Femur (tissue), 1 donor: ENCODE measurements at regions not wholly inside any gene's neighbourhood (a gene's known extent, or its start where the extent isn't known, plus 50 kb on each side); places are given as distances from the start of the nearest gene placed in this dataset.
"Not testable (repeated sequence)": the region's sequence is repeated elsewhere in the genome, so short reads cannot be mapped to it uniquely, and the experiment has no call there.

Experiments
- DNase-seq: peaks from one replicate; pipeline ENCODE4 v3.0.0-alpha.2; 2017

DNA sequence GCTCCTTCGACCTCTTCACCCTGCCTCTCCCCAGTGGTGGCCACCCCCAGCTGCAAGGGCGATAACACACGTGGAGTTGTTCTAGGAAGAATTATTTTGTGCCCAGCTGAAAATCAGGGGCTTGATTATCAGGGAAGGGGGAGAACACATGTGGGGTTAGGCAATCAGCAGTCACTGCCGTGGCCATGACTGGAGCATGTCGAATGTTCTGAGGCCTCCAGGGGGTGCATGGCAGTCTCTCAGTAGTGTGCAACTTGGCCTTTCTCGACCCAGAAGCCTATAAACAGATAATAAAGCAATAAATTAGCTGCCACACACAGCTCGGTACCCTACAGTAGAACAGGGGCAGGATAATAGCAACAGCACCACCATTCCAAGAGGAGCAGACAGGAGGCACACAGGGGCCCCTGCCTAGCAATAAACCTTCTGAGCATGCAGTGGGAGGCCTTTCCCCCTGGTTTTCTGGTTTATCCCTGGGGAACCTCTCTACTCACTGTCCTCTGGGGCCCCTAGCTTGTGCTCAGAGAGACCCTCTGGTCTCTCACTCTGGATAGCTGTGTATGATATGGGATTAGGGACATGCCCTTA lies 308.2 kb upstream of the PLGLB2 start:
- DNase-seq, result not testable (repeated sequence)

DNA sequence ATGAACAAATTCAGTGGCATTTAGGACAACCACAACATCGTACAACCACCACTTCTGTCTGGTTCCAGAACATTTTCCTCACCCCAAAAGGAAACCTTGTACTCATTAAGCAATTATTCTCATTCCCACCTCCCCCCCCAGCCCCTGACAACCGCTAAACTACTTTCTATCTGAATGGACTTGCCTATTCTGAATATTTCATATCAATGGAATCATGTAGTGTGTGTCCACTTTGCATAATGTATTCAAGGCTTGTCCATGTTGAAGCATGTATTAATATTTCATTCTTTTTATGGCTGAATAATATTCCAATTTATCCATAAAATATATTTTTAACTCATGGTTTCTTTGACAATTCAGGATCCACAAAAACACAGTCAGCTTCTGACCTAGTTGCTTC lies 307.2 kb upstream of the PLGLB2 start:
- not testable (repeated sequence) for DNase-seq

DNA sequence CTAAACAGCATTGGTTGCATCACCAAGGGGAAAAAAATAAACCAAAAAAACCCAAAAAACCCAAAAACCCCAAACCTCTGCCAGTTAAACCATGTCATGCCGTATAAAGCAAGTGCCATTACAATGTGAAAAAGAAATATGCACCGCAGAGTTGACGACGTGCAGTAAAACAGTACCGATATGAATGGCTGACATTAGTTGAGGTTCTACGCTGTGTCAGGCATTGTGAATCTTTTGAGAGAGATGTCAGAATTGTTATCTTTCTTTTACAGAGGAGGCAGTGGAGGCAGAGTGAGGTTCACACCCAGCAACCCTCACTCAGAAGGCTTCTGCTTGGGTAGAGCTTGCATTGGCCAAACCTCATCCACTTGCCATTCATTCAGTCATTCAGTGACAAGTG lies 306.5 kb upstream of the PLGLB2 start:
- not testable (repeated sequence) for DNase-seq

DNA sequence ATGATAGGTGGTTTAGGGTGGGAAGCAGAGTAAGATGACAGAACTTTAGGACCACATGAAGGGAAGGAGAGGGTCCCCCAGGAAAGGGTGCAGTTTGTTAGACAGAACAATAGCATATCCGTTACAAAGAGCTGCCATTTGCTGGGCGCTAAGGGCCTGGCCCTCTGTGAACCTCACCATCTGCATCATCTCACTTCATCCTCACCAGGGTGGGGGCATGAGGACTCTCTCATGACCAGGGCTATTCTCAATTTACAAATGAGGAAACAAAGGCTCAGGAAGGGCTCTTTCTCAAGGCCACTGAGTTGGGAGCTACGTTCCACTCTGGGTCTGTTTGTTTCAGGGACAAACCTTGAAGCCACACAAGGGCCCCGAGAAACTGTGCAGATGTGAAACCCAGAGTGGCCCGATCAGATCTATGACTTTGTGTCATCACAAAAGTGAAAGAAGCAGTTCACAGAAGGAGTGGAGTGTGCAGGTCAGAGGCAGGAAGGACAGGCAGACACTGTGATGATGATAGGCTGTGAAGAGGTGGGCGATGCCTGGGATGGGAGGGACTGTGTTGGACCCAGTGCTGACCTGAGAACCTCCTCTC lies 304.8 kb upstream of the PLGLB2 start:
- not testable (repeated sequence) for DNase-seq

DNA sequence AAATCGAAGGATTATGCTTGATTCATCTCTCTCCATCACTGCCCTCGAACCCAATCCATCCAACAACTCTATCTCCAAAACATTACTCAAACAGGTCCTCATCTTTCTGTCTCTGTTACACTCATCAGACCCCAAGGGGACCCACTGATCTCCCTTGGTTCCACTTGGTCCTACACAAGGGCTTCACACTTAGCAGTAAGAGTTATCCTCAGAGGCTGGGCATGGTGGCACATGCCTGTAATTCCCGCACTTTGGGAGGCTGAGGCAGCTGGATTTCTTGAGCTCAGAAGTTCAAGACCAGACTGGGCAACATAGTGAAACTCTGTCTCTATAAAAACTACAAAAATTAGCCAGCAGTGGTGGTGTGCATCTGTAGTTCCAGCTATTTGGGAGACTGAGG lies 302.9 kb upstream of the PLGLB2 start:
- DNase-seq, result not testable (repeated sequence)

DNA sequence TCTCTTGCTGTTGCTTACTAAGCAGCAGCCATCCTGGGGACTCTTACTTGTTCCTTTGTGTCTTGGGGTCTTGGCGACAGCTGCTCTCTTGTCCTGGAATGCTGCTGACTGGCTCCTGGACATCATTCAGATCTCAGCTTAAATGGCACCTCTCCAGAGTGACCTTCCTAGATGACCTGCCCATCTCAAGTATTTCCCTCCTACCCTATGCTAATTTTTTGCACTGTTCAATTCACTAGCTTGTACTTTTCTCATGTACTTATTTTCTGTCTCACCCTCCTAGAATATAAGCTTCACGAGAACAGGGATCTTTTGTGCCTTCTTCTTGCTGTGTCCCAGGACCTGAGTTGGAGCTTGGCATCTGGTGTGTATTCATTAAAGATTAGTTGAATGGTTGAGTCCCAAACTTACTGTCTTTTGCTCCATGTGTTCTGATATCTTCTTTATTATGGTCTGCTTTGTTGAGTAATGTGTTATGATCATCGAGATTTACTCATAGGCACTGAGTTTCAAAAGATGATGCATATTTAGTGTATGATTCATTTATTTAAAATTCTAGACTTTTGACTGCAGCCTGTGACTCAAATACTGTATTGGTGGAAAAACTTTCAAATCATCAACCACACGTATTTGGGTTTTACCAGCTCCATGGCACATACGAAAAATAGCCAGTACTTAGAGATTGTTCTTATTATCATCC lies 302.1 kb upstream of the PLGLB2 start:
- not testable (repeated sequence) for DNase-seq

- not testable (repeated sequence) for DNase-seq
Observed at GRCh38 chr2:87446313-87446696, 301.6 kb upstream of the PLGLB2 start.

GRCh38 chr2:87449462-87449980 lies 298.4 kb upstream of the PLGLB2 start:
- not testable (repeated sequence) for DNase-seq

DNA sequence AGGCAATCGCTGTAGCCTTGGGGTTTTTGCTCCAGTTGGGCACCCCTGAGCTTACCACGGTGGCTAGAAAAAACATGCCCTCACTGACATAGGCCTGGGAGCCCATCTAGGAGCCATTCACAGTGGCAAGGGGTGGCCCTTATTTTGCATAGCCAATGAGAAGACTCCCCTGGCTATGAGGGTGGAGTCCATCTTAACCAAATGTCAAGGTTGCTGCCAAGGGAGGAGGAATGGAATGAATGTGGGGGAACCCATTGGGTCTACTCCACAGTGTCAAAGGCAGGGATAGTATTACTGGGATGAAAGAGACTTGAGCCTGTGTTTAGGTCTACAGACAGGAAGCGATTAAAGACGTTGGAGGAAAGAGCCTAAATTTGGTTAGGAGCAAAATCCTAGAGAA lies 295.7 kb upstream of the PLGLB2 start:
- not testable (repeated sequence) for DNase-seq

DNA sequence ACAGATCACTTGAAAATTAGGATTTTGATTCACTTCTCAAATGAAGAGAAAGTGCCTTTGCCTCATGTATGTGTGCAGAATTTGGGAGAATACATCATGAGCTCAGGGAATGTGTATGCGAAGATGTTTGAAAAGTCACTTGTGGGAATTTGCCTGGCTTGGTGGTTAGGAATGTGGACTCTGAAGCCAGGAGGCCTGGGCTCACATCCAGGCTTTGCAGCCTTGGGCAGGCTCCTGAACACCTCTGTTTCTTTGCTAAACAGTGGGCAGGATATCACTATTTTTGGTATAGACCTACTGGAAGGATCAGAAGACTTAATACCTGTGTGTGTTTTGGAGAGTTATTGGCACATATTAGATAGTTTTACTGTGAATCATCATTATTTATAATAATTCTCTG lies 295.0 kb upstream of the PLGLB2 start:
- peak; percentile 55 for DNase-seq

- DNase-seq, result peak; percentile 35
Observed at GRCh38 chr2:87453965-87454364, 293.9 kb upstream of the PLGLB2 start.

DNA sequence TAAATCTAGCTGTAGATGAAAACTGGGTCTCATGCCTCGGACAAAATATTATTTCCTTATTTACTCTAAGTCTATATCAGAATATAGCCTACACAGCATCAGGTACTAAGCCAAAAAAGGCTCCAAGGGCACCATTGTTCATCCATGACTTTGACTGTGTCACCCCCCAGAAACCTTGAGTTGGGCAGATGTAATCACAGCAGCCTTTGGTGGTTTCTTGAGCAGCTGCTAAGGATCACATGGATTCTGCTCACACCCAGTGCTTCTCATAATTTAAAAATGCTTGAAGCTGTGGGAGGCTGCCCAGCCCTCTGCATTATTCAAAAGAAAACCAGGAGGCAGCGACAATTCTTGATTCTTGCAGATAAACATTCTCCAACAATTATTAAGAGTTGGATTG lies 293.5 kb upstream of the PLGLB2 start:
- DNase-seq, result not testable (repeated sequence)

DNA sequence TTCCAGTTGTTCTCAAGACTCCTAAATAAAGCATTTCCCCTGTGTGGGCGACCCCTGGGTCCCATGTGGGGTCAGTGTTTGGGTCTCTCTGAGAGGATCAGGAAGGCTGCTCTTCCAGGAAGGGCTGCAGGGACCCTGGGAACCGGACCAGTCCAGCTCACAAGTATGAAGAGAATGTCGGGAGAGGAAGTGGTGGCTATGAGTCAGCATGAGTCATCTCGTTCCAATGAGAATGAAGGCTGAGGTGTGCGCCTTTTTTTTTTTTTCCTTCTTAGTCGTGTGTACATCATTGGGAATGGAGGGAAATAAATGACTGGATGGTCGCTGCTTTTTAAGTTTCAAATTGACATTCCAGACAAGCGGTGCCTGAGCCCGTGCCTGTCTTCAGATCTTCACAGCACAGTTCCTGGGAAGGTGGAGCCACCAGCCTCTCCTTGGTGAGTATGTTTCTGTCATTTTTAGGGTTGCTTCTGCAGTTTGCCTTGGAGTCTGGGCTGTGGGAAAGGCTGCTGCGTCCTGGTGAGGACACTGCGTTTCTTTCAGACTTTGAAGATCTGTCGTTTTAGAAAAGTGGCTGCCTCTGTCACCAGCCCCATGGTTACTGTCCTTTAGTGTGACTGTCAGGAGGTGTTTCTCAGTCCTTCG lies 292.6 kb upstream of the PLGLB2 start:
- not testable (repeated sequence) for DNase-seq

DNA sequence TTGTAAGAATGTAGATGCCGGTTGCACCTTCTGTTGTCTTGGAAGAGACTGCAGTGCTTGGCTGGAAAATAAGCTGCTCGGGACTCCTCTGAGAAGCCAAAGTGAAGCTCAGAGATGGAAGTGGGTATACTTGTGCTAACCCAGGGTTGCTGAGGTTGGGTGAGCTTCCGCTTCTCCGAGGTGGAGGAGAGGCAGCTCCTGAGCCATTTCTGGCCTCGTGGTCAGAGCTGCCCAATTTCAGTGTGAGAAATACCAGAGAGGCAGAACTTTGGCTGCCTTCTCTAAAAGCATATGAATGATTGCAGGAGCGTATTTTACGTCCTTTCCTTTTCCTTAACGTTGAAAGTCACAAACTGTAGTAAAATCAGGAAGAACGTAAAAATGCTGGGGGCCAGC lies 292.0 kb upstream of the PLGLB2 start:
- not testable (repeated sequence) for DNase-seq

DNA sequence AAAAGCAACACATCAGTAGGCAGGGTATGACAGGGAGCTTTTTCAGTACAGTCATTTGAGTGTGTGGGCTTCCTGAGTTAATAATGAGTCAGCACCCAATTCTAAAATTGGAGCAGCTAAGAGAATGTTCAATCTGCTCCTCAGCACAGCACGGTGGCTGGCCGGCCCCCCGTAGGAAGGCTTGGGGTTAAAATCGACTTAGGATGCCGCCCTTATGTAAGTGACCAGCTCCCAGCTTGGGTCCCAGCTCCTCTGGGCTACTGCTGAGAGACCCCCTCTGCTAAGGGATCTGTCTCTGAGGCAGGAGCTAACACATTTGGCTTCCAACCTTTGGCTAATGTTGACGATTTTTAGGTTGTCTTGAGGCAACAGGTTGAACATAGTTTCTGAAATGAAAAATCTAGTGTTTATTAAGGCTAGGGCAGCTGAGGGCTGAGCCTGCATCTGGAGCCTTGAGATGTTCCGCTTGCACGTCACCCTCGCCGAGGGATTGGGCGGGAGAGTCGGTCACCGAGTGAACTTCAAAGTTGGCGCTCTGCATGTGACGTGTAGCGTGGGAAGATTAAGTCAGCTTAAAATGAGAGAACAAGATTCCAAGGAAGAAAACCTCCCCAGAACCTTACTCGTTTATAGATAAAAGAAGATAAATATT lies 291.3 kb upstream of the PLGLB2 start:
- DNase-seq, result peak; percentile 25

DNA sequence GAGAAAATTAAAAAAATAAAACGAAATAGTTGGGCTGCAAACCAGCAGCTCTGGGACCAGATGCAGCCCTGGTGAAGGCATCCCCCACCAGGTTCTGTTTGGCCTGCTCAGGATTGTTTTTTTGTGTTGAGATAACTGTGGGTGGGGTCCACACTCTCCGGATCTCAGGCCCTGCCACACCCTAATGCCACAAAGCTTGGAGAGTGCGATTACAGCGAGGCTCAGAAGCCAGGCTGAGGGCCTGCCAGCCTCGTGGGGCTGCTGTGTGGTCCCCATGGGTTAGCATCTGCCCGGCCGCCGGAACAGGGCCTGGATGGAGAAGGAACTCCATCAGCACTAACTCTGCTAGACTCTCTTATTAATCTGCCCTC lies 290.8 kb upstream of the PLGLB2 start:
- not testable (repeated sequence) for DNase-seq

DNA sequence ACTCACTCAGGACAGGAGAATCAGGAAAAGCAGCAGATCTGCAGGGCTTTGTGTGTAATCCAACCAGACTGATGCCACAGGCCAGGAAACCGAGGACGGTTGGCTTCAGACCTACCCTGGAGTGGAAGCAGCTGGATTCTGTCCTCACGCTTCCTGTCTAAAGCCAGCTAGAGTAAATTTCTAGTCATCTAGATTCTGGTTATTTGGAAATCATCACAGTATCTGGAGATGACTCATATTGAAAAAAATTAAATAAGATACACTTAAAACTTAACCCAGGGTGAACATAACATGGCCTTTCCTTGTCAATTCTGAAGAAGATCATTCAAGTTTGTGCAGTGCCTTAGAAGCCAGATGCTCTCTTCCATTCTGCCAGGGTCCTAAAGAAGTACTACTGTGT lies 288.9 kb upstream of the PLGLB2 start:
- DNase-seq, result not testable (repeated sequence)

GRCh38 chr2:87460104-87460503 lies 287.8 kb upstream of the PLGLB2 start:
- not testable (repeated sequence) for DNase-seq

GRCh38 chr2:87460662-87461061 lies 287.2 kb upstream of the PLGLB2 start:
- not testable (repeated sequence) for DNase-seq

- not testable (repeated sequence) for DNase-seq
Observed at GRCh38 chr2:87461671-87462070, 286.2 kb upstream of the PLGLB2 start.

DNA sequence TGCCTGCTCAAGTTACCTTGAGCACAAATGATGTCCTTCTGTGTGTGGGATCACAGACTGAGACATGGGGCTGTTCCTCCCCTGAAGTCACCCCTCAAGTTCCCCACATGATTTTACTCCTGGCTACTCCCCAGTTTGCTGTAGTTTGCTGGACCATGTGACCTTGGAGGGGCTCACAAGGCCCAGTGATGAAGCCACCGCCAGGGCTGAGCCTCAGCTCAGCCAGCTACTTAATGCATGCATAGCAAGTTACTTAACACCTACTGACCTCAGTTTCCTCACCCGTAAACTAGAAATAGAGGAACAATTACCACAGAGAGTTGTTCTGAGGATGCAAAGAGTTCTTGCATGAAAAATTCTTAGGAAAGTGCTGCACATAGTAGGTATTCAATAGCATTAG lies 283.7 kb upstream of the PLGLB2 start:
- not testable (repeated sequence) for DNase-seq

DNA sequence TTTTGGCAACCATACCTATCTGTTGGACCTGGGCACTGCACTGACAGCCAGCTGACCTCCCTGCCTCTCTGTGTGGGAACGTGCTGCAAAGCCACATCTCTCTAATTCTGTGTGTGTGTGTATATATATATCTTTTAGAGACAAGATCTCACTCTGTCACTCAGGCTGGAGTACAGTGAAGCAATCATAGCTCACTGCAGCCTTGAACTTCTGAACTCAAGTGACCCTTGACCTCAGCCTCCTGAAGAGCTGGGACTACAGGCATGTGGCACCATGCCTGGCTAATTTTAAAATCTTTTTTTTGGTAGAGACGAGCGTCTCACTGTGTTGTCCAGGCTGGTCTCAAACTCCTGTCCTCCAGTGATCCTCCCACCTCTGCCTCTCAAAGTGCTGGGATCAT lies 282.2 kb upstream of the PLGLB2 start:
- DNase-seq, result not testable (repeated sequence)

- not testable (repeated sequence) for DNase-seq
Observed at GRCh38 chr2:87466591-87467120, 281.2 kb upstream of the PLGLB2 start.
